ENCODE measurements at regions not wholly inside any gene's neighbourhood (a gene's known extent, or its start where the extent isn't known, plus 50 kb on each side); places are given as distances from the start of the nearest gene placed in this dataset.

DNA sequence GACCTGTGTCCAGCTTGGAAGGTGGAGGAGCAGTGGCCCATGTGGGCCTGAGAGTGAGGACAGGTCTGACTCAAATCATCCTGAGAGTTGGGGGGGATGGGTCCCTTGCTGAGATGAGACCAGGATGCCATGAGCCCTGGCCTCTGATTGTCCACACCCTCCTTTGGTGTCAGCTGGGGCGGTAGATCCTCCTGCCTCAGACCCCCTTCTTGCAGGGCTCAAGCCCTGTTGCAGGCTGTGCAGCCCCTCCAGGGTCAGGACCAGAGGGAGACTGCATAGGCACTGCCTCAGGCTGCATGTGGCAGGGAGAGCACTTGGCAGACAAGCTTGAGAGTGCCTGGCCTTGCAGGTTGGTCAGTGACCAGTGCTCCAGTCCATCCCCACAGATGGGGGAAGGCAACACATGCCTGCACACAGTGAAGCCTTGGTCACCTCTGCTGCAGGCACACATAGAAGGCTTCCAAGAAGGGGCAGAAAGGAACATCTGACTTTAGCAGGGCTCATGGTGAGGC, 82.2 kb upstream of the ACTRT2 start:
- TF ChIP-seq, protein P1, sequence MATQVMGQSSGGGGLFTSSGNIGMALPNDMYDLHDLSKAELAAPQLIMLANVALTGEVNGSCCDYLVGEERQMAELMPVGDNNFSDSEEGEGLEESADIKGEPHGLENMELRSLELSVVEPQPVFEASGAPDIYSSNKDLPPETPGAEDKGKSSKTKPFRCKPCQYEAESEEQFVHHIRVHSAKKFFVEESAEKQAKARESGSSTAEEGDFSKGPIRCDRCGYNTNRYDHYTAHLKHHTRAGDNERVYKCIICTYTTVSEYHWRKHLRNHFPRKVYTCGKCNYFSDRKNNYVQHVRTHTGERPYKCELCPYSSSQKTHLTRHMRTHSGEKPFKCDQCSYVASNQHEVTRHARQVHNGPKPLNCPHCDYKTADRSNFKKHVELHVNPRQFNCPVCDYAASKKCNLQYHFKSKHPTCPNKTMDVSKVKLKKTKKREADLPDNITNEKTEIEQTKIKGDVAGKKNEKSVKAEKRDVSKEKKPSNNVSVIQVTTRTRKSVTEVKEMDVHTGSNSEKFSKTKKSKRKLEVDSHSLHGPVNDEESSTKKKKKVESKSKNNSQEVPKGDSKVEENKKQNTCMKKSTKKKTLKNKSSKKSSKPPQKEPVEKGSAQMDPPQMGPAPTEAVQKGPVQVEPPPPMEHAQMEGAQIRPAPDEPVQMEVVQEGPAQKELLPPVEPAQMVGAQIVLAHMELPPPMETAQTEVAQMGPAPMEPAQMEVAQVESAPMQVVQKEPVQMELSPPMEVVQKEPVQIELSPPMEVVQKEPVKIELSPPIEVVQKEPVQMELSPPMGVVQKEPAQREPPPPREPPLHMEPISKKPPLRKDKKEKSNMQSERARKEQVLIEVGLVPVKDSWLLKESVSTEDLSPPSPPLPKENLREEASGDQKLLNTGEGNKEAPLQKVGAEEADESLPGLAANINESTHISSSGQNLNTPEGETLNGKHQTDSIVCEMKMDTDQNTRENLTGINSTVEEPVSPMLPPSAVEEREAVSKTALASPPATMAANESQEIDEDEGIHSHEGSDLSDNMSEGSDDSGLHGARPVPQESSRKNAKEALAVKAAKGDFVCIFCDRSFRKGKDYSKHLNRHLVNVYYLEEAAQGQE (IDR thresholded peaks at IDR 0.05) = no peak
- TF ChIP-seq POLR2A (IDR thresholded peaks at IDR 0.05; ENCODE audit: low read length) (no peak), SMC3 (IDR thresholded peaks at IDR 0.05) (no peak), RNF2 (IDR thresholded peaks at IDR 0.05; ENCODE audit: borderline replicate concordance, low read depth) (no peak), SREBF2 (IDR thresholded peaks at IDR 0.05) (no peak), EHMT2 (IDR thresholded peaks at IDR 0.05; ENCODE audit: low read depth) (no peak), RAD21 (conservative IDR thresholded peaks at IDR 0.05 in 1 of 2, IDR thresholded peaks at IDR 0.05 in 1 of 2) (no peak)
- TF ChIP-seq, protein P2, sequence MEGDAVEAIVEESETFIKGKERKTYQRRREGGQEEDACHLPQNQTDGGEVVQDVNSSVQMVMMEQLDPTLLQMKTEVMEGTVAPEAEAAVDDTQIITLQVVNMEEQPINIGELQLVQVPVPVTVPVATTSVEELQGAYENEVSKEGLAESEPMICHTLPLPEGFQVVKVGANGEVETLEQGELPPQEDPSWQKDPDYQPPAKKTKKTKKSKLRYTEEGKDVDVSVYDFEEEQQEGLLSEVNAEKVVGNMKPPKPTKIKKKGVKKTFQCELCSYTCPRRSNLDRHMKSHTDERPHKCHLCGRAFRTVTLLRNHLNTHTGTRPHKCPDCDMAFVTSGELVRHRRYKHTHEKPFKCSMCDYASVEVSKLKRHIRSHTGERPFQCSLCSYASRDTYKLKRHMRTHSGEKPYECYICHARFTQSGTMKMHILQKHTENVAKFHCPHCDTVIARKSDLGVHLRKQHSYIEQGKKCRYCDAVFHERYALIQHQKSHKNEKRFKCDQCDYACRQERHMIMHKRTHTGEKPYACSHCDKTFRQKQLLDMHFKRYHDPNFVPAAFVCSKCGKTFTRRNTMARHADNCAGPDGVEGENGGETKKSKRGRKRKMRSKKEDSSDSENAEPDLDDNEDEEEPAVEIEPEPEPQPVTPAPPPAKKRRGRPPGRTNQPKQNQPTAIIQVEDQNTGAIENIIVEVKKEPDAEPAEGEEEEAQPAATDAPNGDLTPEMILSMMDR (IDR thresholded peaks at IDR 0.05) = no peak
- TF ChIP-seq, protein P3, sequence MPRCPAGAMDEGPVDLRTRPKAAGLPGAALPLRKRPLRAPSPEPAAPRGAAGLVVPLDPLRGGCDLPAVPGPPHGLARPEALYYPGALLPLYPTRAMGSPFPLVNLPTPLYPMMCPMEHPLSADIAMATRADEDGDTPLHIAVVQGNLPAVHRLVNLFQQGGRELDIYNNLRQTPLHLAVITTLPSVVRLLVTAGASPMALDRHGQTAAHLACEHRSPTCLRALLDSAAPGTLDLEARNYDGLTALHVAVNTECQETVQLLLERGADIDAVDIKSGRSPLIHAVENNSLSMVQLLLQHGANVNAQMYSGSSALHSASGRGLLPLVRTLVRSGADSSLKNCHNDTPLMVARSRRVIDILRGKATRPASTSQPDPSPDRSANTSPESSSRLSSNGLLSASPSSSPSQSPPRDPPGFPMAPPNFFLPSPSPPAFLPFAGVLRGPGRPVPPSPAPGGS (IDR thresholded peaks at IDR 0.05) = no peak
- TF ChIP-seq, protein P4, sequence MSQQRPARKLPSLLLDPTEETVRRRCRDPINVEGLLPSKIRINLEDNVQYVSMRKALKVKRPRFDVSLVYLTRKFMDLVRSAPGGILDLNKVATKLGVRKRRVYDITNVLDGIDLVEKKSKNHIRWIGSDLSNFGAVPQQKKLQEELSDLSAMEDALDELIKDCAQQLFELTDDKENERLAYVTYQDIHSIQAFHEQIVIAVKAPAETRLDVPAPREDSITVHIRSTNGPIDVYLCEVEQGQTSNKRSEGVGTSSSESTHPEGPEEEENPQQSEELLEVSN (IDR thresholded peaks at IDR 0.05; ENCODE audit: borderline replicate concordance, low read depth) = no peak

All from A549 (cell line).